ENCODE measurements at regions not wholly inside any gene's neighbourhood (a gene's known extent, or its start where the extent isn't known, plus 50 kb on each side); places are given as distances from the start of the nearest gene placed in this dataset.

GRCh38 chr2:16462958-16463357 lies 202.7 kb downstream of the CYRIA start:
- Histone ChIP-seq H4K20me1 (replicated peaks in 1 of 2; ENCODE audit: control insufficient read depth in 1 of 2, insufficient read depth in 2 of 2, low read length in 2 of 2) (no peaks in the 10 kb centered on the region), H3K14ac (ENCODE audit: insufficient read length) (no peak overlapping the region), H4K8ac (ENCODE audit: extremely low read depth, insufficient read depth, low read length) (no peak overlapping the region), H2BK15ac (ENCODE audit: low read length) (no peak overlapping the region), H3K9ac (replicated peaks in 1 of 4; ENCODE audit: extremely low read depth in 1 of 4, low read depth in 3 of 4, low read length in 3 of 4) (no peak overlapping the region), H3K4me3 (ENCODE audit: extremely low read depth in 1 of 4, insufficient read depth in 2 of 4, low read depth in 3 of 4, low read length in 4 of 4) (no peak overlapping the region), H3K4me2 (ENCODE audit: insufficient read depth in 1 of 2, low read depth in 2 of 2, low read length in 2 of 2) (no peak overlapping the region), H3K79me1 (ENCODE audit: low read depth, low read length) (no peaks in the 10 kb centered on the region), H3K4ac (replicated peaks; ENCODE audit: insufficient read length, low read depth, low read length) (no peak overlapping the region), H4K5ac (ENCODE audit: insufficient read length, low read depth, low read length) (no peak overlapping the region), H2BK12ac (ENCODE audit: low read depth, low read length) (no peak overlapping the region), H3K9me3 (ENCODE audit: insufficient read depth in 2 of 2, low read depth in 1 of 2, low read length in 1 of 2) (no peaks in the 10 kb centered on the region), H4K91ac (replicated peaks; ENCODE audit: insufficient read length, low read length) (no peak overlapping the region), H3K23ac (ENCODE audit: insufficient read length) (no peak overlapping the region), H2BK120ac (replicated peaks; ENCODE audit: low read depth, low read length) (no peak overlapping the region), H2AK5ac (ENCODE audit: low read depth, low read length) (no peak overlapping the region), H3K79me2 (ENCODE audit: control insufficient read depth in 1 of 2, insufficient read depth in 2 of 2, low read length in 2 of 2) (no peaks in the 10 kb centered on the region), H2AFZ (ENCODE audit: low read length) (0 out of 2 replicates have a peak overlapping the region, but pooled peaks have one; percentile 30), H3K27ac (ENCODE audit: low read depth, low read length) (no peak overlapping the region), H3K56ac (replicated peaks; ENCODE audit: insufficient read length, low read depth, low read length) (no peak overlapping the region), H3K36me3 (ENCODE audit: control insufficient read depth in 2 of 4, insufficient read depth in 4 of 4, low read length in 3 of 4) (no peaks in the 10 kb centered on the region), H3K4me1 (replicated peaks in 1 of 4; ENCODE audit: control insufficient read depth in 3 of 4, insufficient read depth in 4 of 4, low read length in 3 of 4) (no peaks in the 10 kb centered on the region), H3K23me2 (ENCODE audit: low read depth, low read length) (no peaks in the 10 kb centered on the region), H2BK20ac (ENCODE audit: low read length) (no peak overlapping the region), H3K27me3 (replicated peaks in 1 of 4; ENCODE audit: control insufficient read depth in 3 of 4, extremely low read depth in 1 of 4, insufficient read depth in 3 of 4, low read length in 3 of 4) (no peaks in the 10 kb centered on the region), H2BK5ac (ENCODE audit: low read depth, low read length) (no peak overlapping the region), H3K18ac (ENCODE audit: extremely low read depth, low read length) (no peak overlapping the region)
- ChIA-PET CTCF (ENCODE audit: partially characterized antibody) (interaction anchor here (0.7 to 1.8 kb wide), 7 partner anchors 11 to 826 kb away, joined by 3 to 4 read pairs (median 3); no protein-coding TSS in a partner anchor), POLR2A (ENCODE audit: partially characterized antibody) (no interaction called here)
- 90% methylated on average over 5 of the region's 5 CpGs; no CpG with 5 or more reads in 1 of the 2 experiments for WGBS, 2 experiments (ENCODE audit: extremely low coverage in 1 of 2, insufficient coverage in 1 of 2, insufficient read length in 1 of 2, insufficient replicate concordance in 2 of 2, low coverage in 1 of 2, low lambda C conversion rate in 2 of 2, missing lambda C conversion rate in 1 of 2)
- FAIRE-seq = no peak
- DNase-seq (ENCODE audit: low read depth in 1 of 2, low spot score in 2 of 2) = no peak
- TF ChIP-seq, protein P1, sequence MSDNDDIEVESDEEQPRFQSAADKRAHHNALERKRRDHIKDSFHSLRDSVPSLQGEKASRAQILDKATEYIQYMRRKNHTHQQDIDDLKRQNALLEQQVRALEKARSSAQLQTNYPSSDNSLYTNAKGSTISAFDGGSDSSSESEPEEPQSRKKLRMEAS (IDR thresholded peaks at IDR 0.05) = no peak
- TF ChIP-seq CHD1 (IDR thresholded peaks at IDR 0.05; ENCODE audit: low read depth, low read length) (no peak), EP300 (IDR thresholded peaks at IDR 0.05; ENCODE audit: borderline replicate concordance in 1 of 2, low read depth in 2 of 2, low read length in 2 of 2) (no peak), TAF7 (optimal IDR thresholded peaks at IDR 0.05; ENCODE audit: borderline replicate concordance, low read depth, low read length) (no peak), JUND (IDR thresholded peaks at IDR 0.05; ENCODE audit: low read length) (no peak)

All from H1 (cell line).